ENCODE measurements at regions not wholly inside any gene's neighbourhood (a gene's known extent, or its start where the extent isn't known, plus 50 kb on each side); places are given as distances from the start of the nearest gene placed in this dataset.
"Not testable (repeated sequence)": the region's sequence is repeated elsewhere in the genome, so short reads cannot be mapped to it uniquely, and the experiment has no call there.

GRCh38 chr16:32876718-32877117 is 200.8 kb upstream of the TP53TG3 start:
- TF ChIP-seq POLR2A, CTCF (IDR thresholded peaks at IDR 0.05): not testable (repeated sequence)
